ENCODE measurements at regions not wholly inside any gene's neighbourhood (a gene's known extent, or its start where the extent isn't known, plus 50 kb on each side); places are given as distances from the start of the nearest gene placed in this dataset.
A peak's percentile ranks its signal among the peaks of the same experiment; 100 is the strongest.

DNA sequence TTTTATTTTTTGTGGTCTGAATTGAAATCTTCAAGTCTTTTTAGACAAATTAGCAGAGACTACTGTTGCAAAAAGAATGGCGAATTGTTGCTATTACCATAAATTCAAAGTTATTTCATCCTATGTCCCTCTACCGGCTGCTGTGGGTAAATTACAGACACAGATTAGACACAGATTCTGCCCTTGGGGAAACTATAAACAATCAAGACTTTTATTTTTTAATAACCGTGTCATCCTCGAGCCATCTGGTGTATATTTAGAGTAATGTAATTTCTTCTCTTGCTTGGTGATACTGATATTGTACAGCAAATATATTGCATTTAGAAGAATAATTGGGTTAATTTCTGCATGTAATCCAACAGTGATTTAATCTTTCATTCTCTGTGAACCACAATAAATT is 228.0 kb upstream of the ADAMTSL1 start:
- H3K27me3 ChIP-seq (ENCODE audit: insufficient read depth, low read depth): no peaks in the 10 kb centered on the region
- H3K4me1 ChIP-seq (ENCODE audit: low read depth, poor library complexity, severe bottlenecking): no peaks in the 10 kb centered on the region
- H3K4me3 ChIP-seq (IDR thresholded peaks at IDR 0.05; ENCODE audit: insufficient read depth, low read depth, low read length): no peak overlapping the region
- H3K79me2 ChIP-seq (ENCODE audit: insufficient read depth, low read depth): no peaks in the 10 kb centered on the region
- no peak overlapping the region for H3K27ac ChIP-seq
- no peak overlapping the region for H3K9ac ChIP-seq
- no peak overlapping the region for H2AFZ ChIP-seq (ENCODE audit: low read depth)
- H3K4me2 ChIP-seq: no peak overlapping the region
- no peaks in the 10 kb centered on the region for H3K36me3 ChIP-seq (ENCODE audit: insufficient read depth)
- H4K20me1 ChIP-seq (ENCODE audit: insufficient read depth): no peaks in the 10 kb centered on the region
- TF ChIP-seq, protein P1, sequence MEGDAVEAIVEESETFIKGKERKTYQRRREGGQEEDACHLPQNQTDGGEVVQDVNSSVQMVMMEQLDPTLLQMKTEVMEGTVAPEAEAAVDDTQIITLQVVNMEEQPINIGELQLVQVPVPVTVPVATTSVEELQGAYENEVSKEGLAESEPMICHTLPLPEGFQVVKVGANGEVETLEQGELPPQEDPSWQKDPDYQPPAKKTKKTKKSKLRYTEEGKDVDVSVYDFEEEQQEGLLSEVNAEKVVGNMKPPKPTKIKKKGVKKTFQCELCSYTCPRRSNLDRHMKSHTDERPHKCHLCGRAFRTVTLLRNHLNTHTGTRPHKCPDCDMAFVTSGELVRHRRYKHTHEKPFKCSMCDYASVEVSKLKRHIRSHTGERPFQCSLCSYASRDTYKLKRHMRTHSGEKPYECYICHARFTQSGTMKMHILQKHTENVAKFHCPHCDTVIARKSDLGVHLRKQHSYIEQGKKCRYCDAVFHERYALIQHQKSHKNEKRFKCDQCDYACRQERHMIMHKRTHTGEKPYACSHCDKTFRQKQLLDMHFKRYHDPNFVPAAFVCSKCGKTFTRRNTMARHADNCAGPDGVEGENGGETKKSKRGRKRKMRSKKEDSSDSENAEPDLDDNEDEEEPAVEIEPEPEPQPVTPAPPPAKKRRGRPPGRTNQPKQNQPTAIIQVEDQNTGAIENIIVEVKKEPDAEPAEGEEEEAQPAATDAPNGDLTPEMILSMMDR (conservative IDR thresholded peaks at IDR 0.05; ENCODE audit: low read depth, low read length): no peak

- no peaks in the 10 kb centered on the region for H3K27me3 ChIP-seq (ENCODE audit: insufficient read depth, low read depth)
- H3K36me3 ChIP-seq (ENCODE audit: insufficient read depth): no peaks in the 10 kb centered on the region
- no peaks in the 10 kb centered on the region for H3K79me2 ChIP-seq (ENCODE audit: insufficient read depth, low read depth)
- H4K20me1 ChIP-seq (ENCODE audit: insufficient read depth): no peaks in the 10 kb centered on the region
- no peak overlapping the region for H3K27ac ChIP-seq
- no peak overlapping the region for H2AFZ ChIP-seq (ENCODE audit: low read depth)
- no peak overlapping the region for H3K4me2 ChIP-seq
- H3K4me1 ChIP-seq (ENCODE audit: low read depth, poor library complexity, severe bottlenecking): peaks cover 2% of the 10 kb centered on the region
- H3K9ac ChIP-seq: no peak overlapping the region
- H3K4me3 ChIP-seq (IDR thresholded peaks at IDR 0.05; ENCODE audit: insufficient read depth, low read depth, low read length): no peak overlapping the region
- TF ChIP-seq, protein P1 (conservative IDR thresholded peaks at IDR 0.05; ENCODE audit: low read depth, low read length): no peak
Observed at GRCh38 chr9:18250053-18250452, 223.9 kb upstream of the ADAMTSL1 start.

DNA sequence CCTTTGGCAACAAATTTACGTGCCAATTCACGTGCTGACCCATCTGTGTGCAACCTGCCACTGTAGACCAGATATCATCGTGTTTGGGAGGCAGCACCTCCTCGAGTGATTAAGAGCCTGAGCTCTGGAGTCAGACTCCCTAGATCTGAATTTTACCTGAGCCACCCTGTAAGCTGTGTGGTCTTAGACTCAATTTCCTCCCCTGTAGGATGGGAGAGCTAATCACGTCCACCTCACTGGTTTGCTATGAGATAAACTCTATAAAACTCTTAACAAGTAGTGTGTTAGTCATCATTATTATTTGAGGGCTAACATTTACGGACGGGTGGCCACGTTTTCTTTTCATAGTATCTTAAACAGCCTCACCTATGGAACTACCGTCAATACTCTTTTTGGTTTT is 220.0 kb upstream of the ADAMTSL1 start:
- Histone ChIP-seq H3K27ac (no peak overlapping the region), H2AFZ (ENCODE audit: low read depth) (no peak overlapping the region), H3K36me3 (ENCODE audit: insufficient read depth) (no peaks in the 10 kb centered on the region), H3K79me2 (ENCODE audit: insufficient read depth, low read depth) (no peaks in the 10 kb centered on the region), H3K4me3 (IDR thresholded peaks at IDR 0.05; ENCODE audit: insufficient read depth, low read depth, low read length) (no peak overlapping the region), H3K9ac (no peak overlapping the region), H3K4me2 (no peak overlapping the region), H3K4me1 (ENCODE audit: low read depth, poor library complexity, severe bottlenecking) (peaks cover 6% of the 10 kb centered on the region), H4K20me1 (ENCODE audit: insufficient read depth) (no peaks in the 10 kb centered on the region), H3K27me3 (ENCODE audit: insufficient read depth, low read depth) (no peaks in the 10 kb centered on the region)
- TF ChIP-seq, protein P1 (conservative IDR thresholded peaks at IDR 0.05; ENCODE audit: low read depth, low read length): no peak

- no peaks in the 10 kb centered on the region for H3K79me2 ChIP-seq (ENCODE audit: insufficient read depth, low read depth)
- H4K20me1 ChIP-seq (ENCODE audit: insufficient read depth): no peaks in the 10 kb centered on the region
- no peak overlapping the region for H2AFZ ChIP-seq (ENCODE audit: low read depth)
- no peaks in the 10 kb centered on the region for H3K36me3 ChIP-seq (ENCODE audit: insufficient read depth)
- no peaks in the 10 kb centered on the region for H3K27me3 ChIP-seq (ENCODE audit: insufficient read depth, low read depth)
- no peak overlapping the region for H3K4me3 ChIP-seq (IDR thresholded peaks at IDR 0.05; ENCODE audit: insufficient read depth, low read depth, low read length)
- no peak overlapping the region for H3K27ac ChIP-seq
- H3K4me2 ChIP-seq: no peak overlapping the region
- H3K4me1 ChIP-seq (ENCODE audit: low read depth, poor library complexity, severe bottlenecking): peaks cover 7% of the 10 kb centered on the region
- no peak overlapping the region for H3K9ac ChIP-seq
- TF ChIP-seq, protein P1 (conservative IDR thresholded peaks at IDR 0.05; ENCODE audit: low read depth, low read length): peak; percentile 93
Observed at GRCh38 chr9:18255158-18255629, 218.8 kb upstream of the ADAMTSL1 start.
